ENCODE measurements at regions not wholly inside any gene's neighbourhood (a gene's known extent, or its start where the extent isn't known, plus 50 kb on each side); places are given as distances from the start of the nearest gene placed in this dataset.
"Not testable (repeated sequence)": the region's sequence is repeated elsewhere in the genome, so short reads cannot be mapped to it uniquely, and the experiment has no call there.

DNA sequence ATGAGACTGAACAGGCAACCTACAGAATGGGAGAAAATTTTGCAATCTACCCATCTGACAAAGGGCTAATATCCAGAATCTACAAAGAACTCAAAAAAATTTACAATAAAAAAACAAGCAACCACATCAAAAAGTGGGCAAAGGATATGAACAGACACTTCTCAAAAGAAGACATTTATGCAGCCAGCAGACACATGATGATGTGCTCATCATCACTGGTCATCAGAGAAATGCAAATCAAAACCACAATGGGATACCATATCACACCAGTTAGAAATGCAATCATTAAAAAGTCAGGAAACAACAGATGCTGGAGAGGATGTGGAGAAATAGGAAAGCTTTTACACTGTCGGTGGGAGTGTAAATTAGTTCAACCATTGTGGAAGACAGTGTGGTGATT is 51.7 kb upstream of the PAXBP1 start:
- DNase-seq = not testable (repeated sequence)

- DNase-seq = no peak
Observed at GRCh38 chr21:32824950-32825349, 53.4 kb upstream of the PAXBP1 start.

DNA sequence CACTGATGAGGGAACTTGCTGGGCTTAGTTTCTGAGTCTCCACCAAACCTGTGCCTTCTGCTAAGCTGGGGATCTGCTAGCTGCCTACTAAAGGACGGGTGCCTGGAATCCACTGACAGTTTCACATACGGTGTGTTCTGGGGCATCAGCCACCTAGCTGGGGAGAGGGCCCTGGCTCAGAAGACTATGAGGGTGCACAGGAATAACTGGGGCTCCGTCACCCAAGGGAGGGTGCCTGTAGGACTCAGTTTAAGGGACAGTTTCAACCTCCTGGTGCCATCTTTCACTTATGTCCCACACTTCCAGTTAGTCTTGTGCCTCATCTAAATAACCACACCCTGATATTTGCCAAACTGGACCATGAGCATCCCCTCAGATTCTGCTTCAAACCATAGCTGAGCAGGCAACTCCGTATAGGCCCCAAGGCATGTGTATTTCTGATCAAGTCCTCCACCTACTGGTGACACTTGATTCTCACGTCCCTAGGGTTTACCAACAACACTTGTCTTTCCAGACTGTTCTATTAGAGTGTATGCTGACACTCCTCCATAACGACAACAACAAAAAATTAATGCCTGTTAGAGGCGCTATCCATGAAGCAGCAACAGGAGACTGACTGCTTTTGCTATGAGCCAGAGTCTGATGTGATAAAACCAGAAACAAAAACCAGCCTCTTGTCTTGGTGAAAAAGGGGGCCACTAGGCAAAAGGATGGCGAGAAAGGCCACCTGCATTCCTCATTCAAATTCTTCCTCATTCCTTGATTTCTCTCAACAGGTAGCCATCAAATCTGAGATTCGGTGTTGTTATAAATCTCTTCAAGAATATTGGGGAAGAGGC is 55.0 kb upstream of the PAXBP1 start:
- no peak for DNase-seq

DNA sequence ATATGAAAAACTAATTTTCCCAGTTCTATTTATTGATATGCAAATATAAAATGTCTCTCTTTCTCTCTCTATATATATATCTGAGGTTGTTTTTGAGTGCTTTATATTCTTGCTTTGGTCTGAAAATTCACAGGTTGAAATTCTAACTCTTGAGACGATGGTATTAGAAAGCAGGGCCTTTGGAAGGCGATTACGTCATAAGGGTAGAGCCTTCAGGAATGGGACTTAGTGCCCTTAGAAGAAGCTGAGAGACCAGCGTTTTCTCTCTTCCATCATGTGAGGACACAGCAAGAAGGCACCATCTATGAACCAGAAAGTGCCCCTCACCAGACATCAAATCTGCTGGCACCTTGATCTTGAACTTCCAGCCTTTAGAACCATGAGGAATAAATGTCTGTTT is 57.4 kb upstream of the PAXBP1 start:
- no peak for DNase-seq

DNA sequence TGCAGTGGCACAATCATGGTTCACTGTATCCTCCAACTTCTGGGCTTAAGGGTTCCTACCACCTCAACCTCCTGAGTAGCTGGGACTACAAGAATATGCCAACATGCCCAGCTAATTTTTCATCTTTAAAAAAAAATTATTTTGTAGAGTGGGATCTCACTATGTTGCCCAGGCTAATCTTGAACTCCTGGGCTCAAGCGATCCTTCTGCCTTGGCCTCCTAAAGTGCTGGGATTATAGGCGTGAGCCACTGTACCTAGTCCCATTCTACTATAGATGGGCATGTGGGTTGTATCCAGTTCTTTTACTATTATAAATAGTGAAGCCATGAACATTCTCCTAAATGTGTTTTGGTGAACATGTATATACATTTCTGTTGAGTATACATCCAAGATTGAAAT is 57.9 kb upstream of the PAXBP1 start:
- DNase-seq = no peak

DNA sequence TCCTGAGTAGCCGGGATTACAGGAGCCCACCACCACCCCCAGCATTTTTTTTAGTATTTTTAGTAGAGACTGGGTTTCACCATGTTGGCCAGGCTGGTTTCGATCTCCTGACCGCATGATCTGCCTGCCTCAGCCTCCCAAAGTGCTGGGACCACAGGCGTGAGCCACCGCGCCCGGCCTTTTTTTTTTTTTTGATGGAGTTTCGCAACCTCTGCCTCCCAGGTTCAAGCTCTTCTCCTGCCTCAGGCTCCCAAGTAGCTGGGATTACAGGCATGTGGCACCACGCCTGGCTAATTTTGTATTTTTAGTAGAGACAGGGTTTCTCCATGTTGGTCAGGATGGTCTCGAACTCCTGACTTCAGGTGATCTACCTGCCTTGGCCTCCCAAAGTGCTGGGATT is 60.2 kb upstream of the PAXBP1 start:
- not testable (repeated sequence) for DNase-seq

- no peak for DNase-seq
Observed at GRCh38 chr21:32834211-32834915, 62.8 kb upstream of the PAXBP1 start.

DNA sequence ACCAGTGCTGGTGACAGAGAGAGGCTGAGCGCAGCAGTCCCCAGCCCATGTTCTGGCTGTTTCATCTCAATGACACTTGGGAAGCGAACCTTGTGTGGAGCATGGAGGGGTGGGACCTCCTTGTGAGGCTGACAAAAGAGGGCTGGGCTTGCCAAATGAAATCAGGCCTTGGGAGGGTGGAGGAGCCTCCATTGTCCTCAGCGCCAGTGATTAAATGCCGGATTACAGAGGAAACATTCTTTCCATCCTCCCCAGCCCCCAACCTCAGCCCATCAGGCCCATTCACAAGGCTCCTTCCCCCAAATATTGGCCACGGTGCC is 63.3 kb upstream of the PAXBP1 start:
- no peak for DNase-seq

- DNase-seq = no peak
Observed at GRCh38 chr21:32842146-32842545, 70.6 kb upstream of the PAXBP1 start.

GRCh38 chr21:32843561-32843960 is 72.0 kb upstream of the PAXBP1 start:
- DNase-seq = no peak

- no peak for DNase-seq
Observed at GRCh38 chr21:32844076-32844475, 72.5 kb upstream of the PAXBP1 start.

GRCh38 chr21:32844653-32845436 is 73.3 kb upstream of the PAXBP1 start:
- no peak for DNase-seq

DNA sequence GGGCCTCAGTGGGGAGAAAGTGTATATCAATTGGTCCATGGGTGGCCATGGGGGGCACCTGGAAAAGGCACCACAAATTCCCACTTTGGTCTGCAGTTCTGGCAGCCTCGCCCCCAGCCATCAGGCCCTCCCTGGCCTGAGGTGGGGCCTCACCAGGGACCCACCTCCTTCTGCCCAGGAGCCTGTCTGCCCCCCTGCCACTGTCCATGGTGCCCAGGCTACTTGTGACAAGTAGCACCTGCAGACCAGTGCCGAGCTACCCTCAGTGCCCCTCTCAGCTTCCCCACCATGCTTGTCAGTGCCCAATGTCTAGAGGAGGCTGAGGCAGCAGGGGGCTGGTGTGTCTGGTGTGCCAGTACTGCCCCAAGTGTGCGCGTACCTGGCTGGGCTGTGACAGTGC is 87.1 kb upstream of the PAXBP1 start:
- no peak for DNase-seq

DNA sequence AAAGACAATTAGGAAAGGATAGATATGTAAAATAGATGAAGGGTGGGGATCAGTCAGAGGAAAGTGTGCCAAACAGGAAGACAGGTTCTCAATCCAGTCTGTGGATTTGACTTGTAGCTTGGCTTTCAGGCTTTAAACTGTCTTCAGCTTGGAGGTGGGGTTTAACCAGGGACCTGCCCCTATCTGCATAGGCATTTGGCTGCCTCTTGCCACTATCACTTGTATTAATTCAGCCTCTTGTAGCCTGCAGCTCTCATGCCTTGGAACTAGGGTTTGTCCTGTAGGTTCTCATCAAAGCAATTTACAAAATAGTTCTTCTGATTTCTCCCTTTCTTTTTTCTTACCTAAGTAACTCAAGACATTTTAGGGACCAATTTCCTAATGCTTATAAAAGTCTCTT is 88.8 kb upstream of the PAXBP1 start:
- DNase-seq = no peak

GRCh38 chr21:32861866-32862265 is 90.3 kb upstream of the PAXBP1 start:
- DNase-seq = peak; percentile 32

- DNase-seq = no peak
Observed at GRCh38 chr21:32867597-32867996, 96.0 kb upstream of the PAXBP1 start.

DNA sequence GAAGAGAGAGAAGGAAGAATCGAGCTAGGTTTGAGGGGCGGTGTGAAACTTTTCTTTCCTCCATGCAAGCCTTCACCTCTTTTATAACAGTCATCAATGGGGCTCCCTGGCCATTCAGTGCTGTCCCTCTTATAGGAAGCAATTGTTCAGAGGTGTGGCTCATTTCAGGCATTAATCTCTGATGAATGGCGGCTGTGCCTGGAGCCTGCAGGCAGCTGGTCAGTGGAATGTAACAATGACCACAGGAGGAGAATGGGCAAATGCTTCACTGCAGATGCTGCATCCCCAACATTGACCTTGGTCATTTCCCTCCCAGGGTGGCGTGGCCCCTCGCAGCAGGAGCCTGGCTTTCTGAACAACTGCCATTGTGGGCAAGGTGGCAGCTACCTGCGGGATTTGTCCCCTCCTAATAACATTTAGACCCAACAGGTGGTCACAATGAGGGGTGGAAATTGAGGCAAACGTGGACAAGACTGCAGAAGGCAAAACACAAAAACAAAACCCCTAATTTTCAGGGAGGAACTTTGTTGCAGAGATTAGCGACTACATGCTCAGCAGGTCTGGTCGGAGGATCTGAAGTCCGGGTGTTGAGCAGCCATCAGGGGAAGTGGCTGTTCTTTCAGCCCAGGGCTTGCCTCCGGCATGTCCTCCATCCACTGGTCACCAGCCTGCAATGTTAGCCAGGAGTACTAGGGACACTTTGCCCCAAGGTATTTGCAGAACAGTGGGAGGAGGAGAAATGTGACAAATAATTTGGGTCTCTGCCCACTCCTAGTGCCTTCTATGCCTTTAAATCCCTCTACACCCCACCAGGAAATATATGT is 97.3 kb upstream of the PAXBP1 start:
- DNase-seq = no peak

DNA sequence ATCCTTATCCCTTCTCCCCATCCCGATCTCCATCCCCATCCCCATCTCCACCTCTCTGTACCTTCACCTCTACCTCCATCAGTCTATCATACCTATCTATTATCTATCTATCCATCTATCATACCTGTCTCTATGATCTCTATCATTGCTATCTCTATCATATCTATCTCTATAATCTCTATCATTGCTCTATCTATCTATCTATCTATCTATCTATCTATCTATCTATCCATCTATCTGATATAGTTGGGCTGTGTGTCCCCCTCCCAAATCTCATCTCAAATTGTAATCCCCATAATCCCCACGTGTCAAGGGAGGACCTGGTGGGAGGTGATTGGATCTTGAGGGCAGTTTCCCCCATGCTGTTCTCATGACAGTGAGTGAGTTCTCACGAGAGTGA is 97.9 kb upstream of the PAXBP1 start:
- no peak for DNase-seq

DNA sequence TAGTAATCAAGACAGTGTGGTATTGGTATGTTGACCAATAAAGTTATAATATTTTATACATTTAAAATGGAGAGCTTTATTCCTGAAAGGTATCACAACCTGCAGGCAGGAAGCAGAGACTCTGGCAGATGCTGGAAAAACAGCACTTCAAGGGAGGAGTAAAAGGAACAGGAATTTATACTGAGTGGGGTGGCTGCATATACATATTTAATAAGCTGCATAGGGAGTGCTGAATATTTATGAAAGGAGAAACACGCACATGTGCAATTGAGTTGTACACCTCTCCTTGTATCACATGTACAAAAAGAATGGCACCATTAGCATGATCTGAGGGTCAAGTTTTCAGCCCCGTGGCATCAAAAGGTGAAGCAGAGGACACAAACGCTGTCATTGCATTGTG is 104.9 kb upstream of the PAXBP1 start:
- DNase-seq = no peak

DNA sequence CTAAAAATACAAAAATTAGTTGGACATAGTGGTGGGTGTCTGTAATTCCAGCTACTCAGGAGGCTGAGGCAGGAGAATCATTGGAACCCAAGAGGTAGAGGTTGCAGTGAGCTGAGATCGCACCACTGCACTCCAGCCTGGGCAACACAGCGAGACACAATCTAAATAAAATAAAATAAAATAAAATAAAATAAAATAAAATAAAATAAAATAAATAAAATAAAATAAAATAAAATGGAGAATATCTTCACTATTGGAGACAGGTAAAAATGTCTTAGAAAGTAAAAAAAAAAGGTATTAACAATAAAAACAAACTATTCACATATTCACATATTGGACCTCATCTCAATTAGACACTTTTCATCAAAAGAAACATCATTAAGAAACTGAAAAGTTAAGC is 106.3 kb upstream of the PAXBP1 start:
- not testable (repeated sequence) for DNase-seq

- peak; percentile 9 for DNase-seq
Observed at GRCh38 chr21:32878661-32879060, 107.1 kb upstream of the PAXBP1 start.

DNA sequence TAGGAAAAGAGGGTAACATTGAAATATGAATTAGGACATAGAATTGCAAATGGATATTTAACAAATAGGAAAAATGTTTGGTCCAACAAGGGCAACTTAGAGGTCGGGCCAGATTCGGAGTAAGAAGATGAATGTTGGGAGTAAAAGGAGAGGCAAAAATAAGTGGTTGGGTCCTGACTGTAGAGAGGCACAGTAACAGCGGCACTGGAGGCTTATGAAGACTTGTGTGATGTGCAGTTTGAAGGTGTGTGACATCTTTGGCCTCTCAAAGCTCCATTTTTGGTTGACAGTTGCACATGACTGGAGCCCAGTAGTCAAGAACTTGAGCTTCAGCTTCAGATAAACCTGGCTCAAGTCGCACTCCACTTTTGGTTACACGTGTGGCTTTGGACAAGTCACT is 109.9 kb upstream of the PAXBP1 start:
- DNase-seq = no peak

All from muscle of arm (tissue), 1 donor.